H9 (cell line): ENCODE measurements at regions not wholly inside any gene's neighbourhood (a gene's known extent, or its start where the extent isn't known, plus 50 kb on each side); places are given as distances from the start of the nearest gene placed in this dataset.

ENCODE experiments used
- DNase-seq: peaks from one replicate; pipeline ENCODE4 v3.0.0-alpha.2; 2017
- H2AFZ ChIP-seq: one replicate; pipeline ENCODE4 v1.6.1; 2013; ENCODE audit warnings: mild to moderate bottlenecking, low read length, control low read depth, moderate library complexity
- H2AK5ac ChIP-seq: 2 replicates; pipeline ENCODE4 v1.6.1; 2013; ENCODE audit warnings: low read length, control low read depth, mixed read lengths; ENCODE audit not compliant: insufficient read length
- H2BK120ac ChIP-seq: one replicate; pipeline ENCODE4 v1.6.1; 2013; ENCODE audit warnings: low read depth, mild to moderate bottlenecking, low read length, control low read depth, inconsistent platforms; ENCODE audit not compliant: poor library complexity, severe bottlenecking
- H2BK12ac ChIP-seq: 2 replicates; pipeline ENCODE4 v1.6.1; 2013; ENCODE audit warnings: low read length, control low read depth, mixed read lengths, low read depth; ENCODE audit not compliant: insufficient read length
- H2BK15ac ChIP-seq: 2 replicates; pipeline ENCODE4 v1.6.1; 2013; ENCODE audit warnings: low read depth, low read length, control low read depth
- H2BK20ac ChIP-seq: one replicate; pipeline ENCODE4 v1.6.1; 2013; ENCODE audit warnings: low read depth, mild to moderate bottlenecking, low read length, control low read depth, inconsistent platforms; ENCODE audit not compliant: poor library complexity, severe bottlenecking
- H2BK5ac ChIP-seq: 2 replicates; pipeline ENCODE4 v1.6.1; 2013; ENCODE audit warnings: low read length, control low read depth, mixed read lengths; ENCODE audit not compliant: insufficient read length
- H3K14ac ChIP-seq: 2 replicates; pipeline ENCODE4 v1.6.1; 2013; ENCODE audit warnings: low read length, control low read depth; ENCODE audit not compliant: insufficient read depth
- H3K18ac ChIP-seq: 2 replicates; pipeline ENCODE4 v1.6.1; 2013; ENCODE audit warnings: low read depth, mild to moderate bottlenecking, mixed read lengths, low read length, control low read depth; ENCODE audit not compliant: insufficient read length
- H3K23ac ChIP-seq: 2 replicates; pipeline ENCODE4 v1.6.1; 2013; ENCODE audit warnings: low read length, control low read depth, mixed read lengths, low read depth; ENCODE audit not compliant: insufficient read length
- H3K23me2 ChIP-seq: 2 replicates; pipeline ENCODE4 v1.6.1; 2013; ENCODE audit warnings: low read depth, mild to moderate bottlenecking, mixed read lengths, low read length, control low read depth; ENCODE audit not compliant: insufficient read length, poor library complexity, severe bottlenecking
- H3K27ac ChIP-seq: 2 replicates; pipeline ENCODE4 v1.5.1; 2013; ENCODE audit warnings: low read length, control low read depth, mixed read lengths, low read depth; ENCODE audit not compliant: insufficient read length
- H3K27me3 ChIP-seq: 2 replicates; pipeline ENCODE4 v1.6.1; 2013; ENCODE audit warnings: low read length, control low read depth, inconsistent platforms; ENCODE audit not compliant: insufficient read depth
- H3K4ac ChIP-seq: 2 replicates; pipeline ENCODE4 v1.6.1; 2013; ENCODE audit warnings: low read depth, mild to moderate bottlenecking, control low read depth, inconsistent platforms, low read length, moderate library complexity
- H3K4me1 ChIP-seq: 2 replicates; pipeline ENCODE4 v1.6.1; 2013; ENCODE audit warnings: low read length, control low read depth, inconsistent platforms; ENCODE audit not compliant: insufficient read depth
- H3K4me2 ChIP-seq: 2 replicates; pipeline ENCODE4 v1.6.1; 2013; ENCODE audit warnings: low read length, control low read depth, mixed read lengths; ENCODE audit not compliant: insufficient read length, insufficient read depth
- H3K56ac ChIP-seq: 2 replicates; pipeline ENCODE4 v1.6.1; 2013; ENCODE audit warnings: low read depth, mild to moderate bottlenecking, mixed read lengths, low read length, control low read depth; ENCODE audit not compliant: insufficient read length
- H3K79me1 ChIP-seq: 2 replicates; pipeline ENCODE4 v1.6.1; 2013; ENCODE audit warnings: low read depth, mild to moderate bottlenecking, moderate library complexity, low read length, control low read depth, inconsistent platforms; ENCODE audit not compliant: insufficient read depth, poor library complexity, severe bottlenecking
- H3K79me2 ChIP-seq: 2 replicates; pipeline ENCODE4 v1.6.1; 2013; ENCODE audit warnings: low read length, control low read depth, inconsistent platforms; ENCODE audit not compliant: insufficient read depth
- H3K9ac ChIP-seq: 2 replicates; pipeline ENCODE4 v1.6.1; 2013; ENCODE audit warnings: low read length, control low read depth, mixed read lengths; ENCODE audit not compliant: insufficient read length; ENCODE audit errors: extremely low read depth
- H3K9me3 ChIP-seq: one replicate; pipeline ENCODE4 v1.6.1; 2013; ENCODE audit warnings: low read depth, low read length, inconsistent platforms; ENCODE audit not compliant: control insufficient read depth
- H3T11ph ChIP-seq: one replicate; pipeline ENCODE4 v1.6.1; 2013; ENCODE audit warnings: mild to moderate bottlenecking, low read length, control low read depth, inconsistent platforms
- H4K20me1 ChIP-seq: one replicate; pipeline ENCODE4 v1.6.1; 2013; ENCODE audit not compliant: control insufficient read depth, insufficient read length, insufficient read depth
- H4K5ac ChIP-seq: 2 replicates; pipeline ENCODE4 v1.6.1; 2013; ENCODE audit warnings: low read depth, mild to moderate bottlenecking, mixed read lengths, low read length, control low read depth; ENCODE audit not compliant: insufficient read length
- H4K8ac ChIP-seq: replicated peaks from 2 replicates; pipeline ENCODE4 v1.6.1; 2013; ENCODE audit warnings: low read length, control low read depth, mixed read lengths, low read depth; ENCODE audit not compliant: insufficient read length
- H4K91ac ChIP-seq: 2 replicates; pipeline ENCODE4 v1.6.1; 2013; ENCODE audit warnings: low read depth, mild to moderate bottlenecking, moderate library complexity, mixed read lengths, low read length, control low read depth; ENCODE audit not compliant: insufficient read length
- H3K27ac Mint-ChIP-seq, 3 experiments: 2 replicates in 2 of 3; 3 replicates in 1 of 3; pipeline ENCODE4 v1.8.0; 2020 to 2021; ENCODE audit warnings: mixed read lengths in 3 of 3, mild to moderate bottlenecking in 1 of 3, moderate library complexity in 1 of 3
- H3K27me3 Mint-ChIP-seq: 2 replicates; pipeline ENCODE4 v1.8.0; 2021; ENCODE audit warnings: low read depth, mild to moderate bottlenecking, moderate library complexity, mixed read lengths
- H3K36me3 Mint-ChIP-seq, 3 experiments: 2 replicates in 2 of 3; 3 replicates in 1 of 3; pipeline ENCODE4 v1.8.0; 2020 to 2021; ENCODE audit warnings: low read depth in 3 of 3, mixed read lengths in 3 of 3; ENCODE audit not compliant: insufficient read depth in 1 of 3
- H3K4me1 Mint-ChIP-seq, 2 experiments: 2 replicates each; pipeline ENCODE4 v1.8.0; 2020; ENCODE audit warnings: mixed read lengths in 2 of 2
- H3K4me3 Mint-ChIP-seq, 2 experiments: 2 replicates in 1 of 2; 3 replicates in 1 of 2; pipeline ENCODE4 v1.8.0; 2020 to 2021; ENCODE audit warnings: mild to moderate bottlenecking in 2 of 2, mixed read lengths in 2 of 2, moderate library complexity in 1 of 2
- H3K9me3 Mint-ChIP-seq, 2 experiments: 2 replicates in 1 of 2; 3 replicates in 1 of 2; pipeline ENCODE4 v1.8.0; 2020; ENCODE audit warnings: mild to moderate bottlenecking in 2 of 2, mixed read lengths in 2 of 2, moderate library complexity in 1 of 2
- CTCF ChIP-seq: fragments of 200-600 bp; sonication (generic); conservative IDR thresholded peaks from 3 replicates; pipeline ENCODE4 v1.8.0; 2021; ENCODE audit warnings: antibody characterized with exemption, mild to moderate bottlenecking
- WGBS: extraction: QIAGEN DNeasy Blood & Tissue Kit; methylation state at CpG from one replicate; pipeline ENCODE4 v1.1.7; 2013; ENCODE audit warnings: missing lambda C conversion rate, low lambda C conversion rate, mixed read lengths; ENCODE audit not compliant: insufficient read length; ENCODE audit errors: extremely low coverage; 5-methylcytosine and 5-hydroxymethylcytosine counted together

- Histone ChIP-seq H2AFZ (no peak overlapping the region), H2BK120ac (no peak overlapping the region), H3K14ac (no peak overlapping the region), H4K8ac (no peak overlapping the region), H3K23me2 (no peaks in the 10 kb centered on the region), H3K79me1 (no peaks in the 10 kb centered on the region), H2BK20ac (no peak overlapping the region), H3K9me3 (no peaks in the 10 kb centered on the region), H3K4ac (no peak overlapping the region), H3K4me2 (no peak overlapping the region), H3K23ac (no peak overlapping the region), H4K91ac (no peak overlapping the region), H3K27ac (no peak overlapping the region), H3K9ac (no peak overlapping the region), H3K18ac (no peak overlapping the region), H3K27me3 (no peaks in the 10 kb centered on the region), H3K79me2 (no peaks in the 10 kb centered on the region), H3K4me1 (no peaks in the 10 kb centered on the region), H2BK12ac (no peak overlapping the region), H2BK5ac (no peak overlapping the region), H3T11ph (no peak overlapping the region), H4K20me1 (no peaks in the 10 kb centered on the region), H4K5ac (no peak overlapping the region), H2BK15ac (no peak overlapping the region), H3K56ac (no peak overlapping the region), H2AK5ac (no peak overlapping the region)
- H3K27me3 Mint-ChIP-seq: peaks cover 32% of the 10 kb centered on the region
- TF ChIP-seq CTCF: no peak
- H3K4me1 Mint-ChIP-seq: peaks cover 4 to 8% of the 10 kb centered on the region in 2 experiments; a peak in 1 of 4 replicates
- H3K9me3 Mint-ChIP-seq: no peaks in the 10 kb centered on the region
- no peak overlapping the region for H3K4me3 Mint-ChIP-seq
- H3K36me3 Mint-ChIP-seq: no peaks in the 10 kb centered on the region
- WGBS: no CpG with 5 or more reads among the region's 41 CpGs
- peak overlapping the region in 1 of 3 experiments; percentile 50; a peak in 3 of 7 replicates for H3K27ac Mint-ChIP-seq
- no peak for DNase-seq
Measured at GRCh38 chr4:3689576-3690550, 76.3 kb upstream of the ADRA2C start.
